ENCODE measurements at regions not wholly inside any gene's neighbourhood (a gene's known extent, or its start where the extent isn't known, plus 50 kb on each side); places are given as distances from the start of the nearest gene placed in this dataset.

GRCh38 chr4:170804930-170805329 lies 715.2 kb upstream of the AADAT start:
- Histone ChIP-seq H3K27me3 (replicated peaks; ENCODE audit: control insufficient read depth, insufficient read depth, low read length) (no peaks in the 10 kb centered on the region), H3K9me3 (no peaks in the 10 kb centered on the region), H3K36me3 (ENCODE audit: control insufficient read depth, insufficient read depth, low read length) (no peaks in the 10 kb centered on the region), H3K4me1 (no peaks in the 10 kb centered on the region), H3K4me3 (ENCODE audit: low read depth, low read length) (no peak overlapping the region)
- Mint-ChIP-seq H3K36me3 (ENCODE audit: insufficient read depth, unreplicated experiment) (no peaks in the 10 kb centered on the region), H3K9me3 (ENCODE audit: unreplicated experiment) (no peaks in the 10 kb centered on the region), H3K4me1 (ENCODE audit: low read depth, unreplicated experiment) (no peaks in the 10 kb centered on the region), H3K27me3 (ENCODE audit: insufficient read depth, unreplicated experiment) (no peaks in the 10 kb centered on the region), H3K4me3 (ENCODE audit: unreplicated experiment) (no peak overlapping the region), H3K27ac (ENCODE audit: unreplicated experiment) (no peak overlapping the region)
- ChIA-PET POLR2A (no interaction called here), CTCF (no interaction called here)
- intact Hi-C loops (cut with micrococcal nuclease; ENCODE audit: unreplicated experiment), result no loop called here
- no peak for DNase-seq
- BruUV-seq (replicated peaks), result no TSS peak
- no peak for TF ChIP-seq CTCF (IDR thresholded peaks at IDR 0.05; ENCODE audit: insufficient read depth in 1 of 2, low read depth in 1 of 2, low read length in 1 of 2, severe bottlenecking in 1 of 2, unreplicated experiment in 1 of 2)

- no peaks in the 10 kb centered on the region for H3K27me3 ChIP-seq (replicated peaks; ENCODE audit: control insufficient read depth, insufficient read depth, low read length)
- no peak overlapping the region for H3K4me3 ChIP-seq (ENCODE audit: low read depth, low read length)
- CTCF ChIA-PET, result no interaction called here
- H3K9me3 ChIP-seq, result no peaks in the 10 kb centered on the region
- no peaks in the 10 kb centered on the region for H3K4me1 ChIP-seq
- H3K36me3 Mint-ChIP-seq (ENCODE audit: insufficient read depth, unreplicated experiment), result no peaks in the 10 kb centered on the region
- no peak for TF ChIP-seq CTCF (IDR thresholded peaks at IDR 0.05; ENCODE audit: insufficient read depth in 1 of 2, low read depth in 1 of 2, low read length in 1 of 2, severe bottlenecking in 1 of 2, unreplicated experiment in 1 of 2)
- no peak overlapping the region for H3K4me3 Mint-ChIP-seq (ENCODE audit: unreplicated experiment)
- H3K27ac Mint-ChIP-seq (ENCODE audit: unreplicated experiment), result no peak overlapping the region
- no peaks in the 10 kb centered on the region for H3K4me1 Mint-ChIP-seq (ENCODE audit: low read depth, unreplicated experiment)
- H3K9me3 Mint-ChIP-seq (ENCODE audit: unreplicated experiment), result no peaks in the 10 kb centered on the region
- H3K36me3 ChIP-seq (ENCODE audit: control insufficient read depth, insufficient read depth, low read length), result no peaks in the 10 kb centered on the region
- intact Hi-C loops (cut with micrococcal nuclease; ENCODE audit: unreplicated experiment), result no loop called here
- H3K27me3 Mint-ChIP-seq (ENCODE audit: insufficient read depth, unreplicated experiment), result no peaks in the 10 kb centered on the region
- POLR2A ChIA-PET, result no interaction called here
- no peak for DNase-seq
- BruUV-seq (replicated peaks), result no TSS peak
Observed at GRCh38 chr4:170803492-170803891, 713.7 kb upstream of the AADAT start.

- Mint-ChIP-seq H3K9me3 (ENCODE audit: unreplicated experiment) (no peaks in the 10 kb centered on the region), H3K36me3 (ENCODE audit: insufficient read depth, unreplicated experiment) (no peaks in the 10 kb centered on the region), H3K27ac (ENCODE audit: unreplicated experiment) (no peak overlapping the region), H3K4me3 (ENCODE audit: unreplicated experiment) (no peak overlapping the region), H3K4me1 (ENCODE audit: low read depth, unreplicated experiment) (no peaks in the 10 kb centered on the region), H3K27me3 (ENCODE audit: insufficient read depth, unreplicated experiment) (no peaks in the 10 kb centered on the region)
- no peak for DNase-seq
- Histone ChIP-seq H3K4me3 (ENCODE audit: low read depth, low read length) (no peak overlapping the region), H3K9me3 (no peaks in the 10 kb centered on the region), H3K27me3 (replicated peaks; ENCODE audit: control insufficient read depth, insufficient read depth, low read length) (no peaks in the 10 kb centered on the region), H3K36me3 (ENCODE audit: control insufficient read depth, insufficient read depth, low read length) (no peaks in the 10 kb centered on the region), H3K4me1 (no peaks in the 10 kb centered on the region)
- no peak for TF ChIP-seq CTCF (IDR thresholded peaks at IDR 0.05; ENCODE audit: insufficient read depth in 1 of 2, low read depth in 1 of 2, low read length in 1 of 2, severe bottlenecking in 1 of 2, unreplicated experiment in 1 of 2)
- no TSS peak for BruUV-seq (replicated peaks)
- intact Hi-C loops (cut with micrococcal nuclease; ENCODE audit: unreplicated experiment), result no loop called here
- POLR2A ChIA-PET, result no interaction called here
- CTCF ChIA-PET, result no interaction called here
Observed at GRCh38 chr4:170801771-170802170, 712.0 kb upstream of the AADAT start.
